Sigmoid colon (tissue), 6 donors: ENCODE measurements at regions not wholly inside any gene's neighbourhood (a gene's known extent, or its start where the extent isn't known, plus 50 kb on each side); places are given as distances from the start of the nearest gene placed in this dataset.
"Not testable (repeated sequence)": the region's sequence is repeated elsewhere in the genome, so short reads cannot be mapped to it uniquely, and the experiment has no call there.

Experiments
- DNase-seq: peaks from one replicate; pipeline ENCODE4 v3.0.0-alpha.2; 2019
- H3K27ac ChIP-seq, 4 donors: fragments of 200-600 bp; sonication (generic); one replicate each; pipeline ENCODE4 v1.5.1; 2016 to 2019; ENCODE audit warnings: mild to moderate bottlenecking in 1 of 4
- H3K27me3 ChIP-seq, 3 donors: fragments of 200-600 bp; sonication (generic); one replicate each; pipeline ENCODE4 v1.5.1; 2019; ENCODE audit warnings: mild to moderate bottlenecking in 1 of 3
- H3K36me3 ChIP-seq, 4 donors: fragments of 200-600 bp; sonication (generic); one replicate each; pipeline ENCODE4 v1.5.1; 2016 to 2019
- H3K4me1 ChIP-seq, 4 donors: fragments of 200-600 bp; sonication (generic); one replicate each; pipeline ENCODE4 v1.5.1; 2017 to 2019
- H3K4me3 ChIP-seq, 4 donors: fragments of 200-600 bp; sonication (generic); one replicate each; pipeline ENCODE4 v1.5.1; 2017 to 2019; ENCODE audit warnings: mild to moderate bottlenecking in 2 of 4, moderate library complexity in 1 of 4
- H3K9me3 ChIP-seq, 4 donors: fragments of 200-600 bp in 3 of 4; sonication (generic) in 3 of 4; one replicate each; pipeline versions ENCODE4 v1.5.1 to v1.6.1; 2013 to 2019
- CTCF ChIP-seq, 4 experiments: fragments of 450-650 bp in 3 of 4; fragments of 200-600 bp in 1 of 4; IDR thresholded peaks; one replicate each; pipeline ENCODE4 v1.5.1; 2016 to 2019; ENCODE audit warnings: antibody characterized with exemption in 4 of 4, mild to moderate bottlenecking in 3 of 4, moderate library complexity in 2 of 4
- EP300 ChIP-seq, 4 donors: sonication (generic); formaldehyde crosslinking; IDR thresholded peaks; one replicate each; pipeline ENCODE4 v1.6.1; 2017; ENCODE audit warnings: antibody characterized with exemption in 4 of 4
- POLR2A ChIP-seq, 2 donors: fragments of 450-650 bp; IDR thresholded peaks; one replicate each; pipeline ENCODE4 v1.6.1; 2016; ENCODE audit warnings: antibody characterized with exemption in 2 of 2, mild to moderate bottlenecking in 2 of 2, moderate library complexity in 2 of 2
- POLR2AphosphoS5 ChIP-seq, 4 donors: sonication (generic); formaldehyde crosslinking; IDR thresholded peaks; one replicate each; pipeline ENCODE4 v1.6.1; 2017; ENCODE audit warnings: antibody characterized with exemption in 4 of 4
- WGBS, 2 donors: extraction: QIAGEN DNeasy Blood & Tissue Kit; methylation state at CpG; one replicate each; pipeline ENCODE4 v1.1.7; 2013; 5-methylcytosine and 5-hydroxymethylcytosine counted together
- intact Hi-C: fragments of 100-400 bp; cut with DNase I; formaldehyde crosslinking; loops from one replicate; pipeline ENCODE4 v1.15.1; 2023
- donor health status: healthy with polysubstance abuse.
- donor health status: healthy.

- no peak overlapping the region for H3K27ac ChIP-seq
- DNase-seq = no peak
- H3K36me3 ChIP-seq = no peaks in the 10 kb centered on the region
- 64 to 74% methylated on average over 3 of the region's 3 CpGs for WGBS, 2 donors
- H3K4me3 ChIP-seq = no peak overlapping the region
- TF ChIP-seq POLR2A (IDR thresholded peaks at IDR 0.05) (no peak), CTCF (IDR thresholded peaks at IDR 0.05) (no peak), POLR2AphosphoS5 (IDR thresholded peaks at IDR 0.05) (no peak), EP300 (IDR thresholded peaks at IDR 0.05) (no peak)
- H3K9me3 ChIP-seq = peaks cover 0 to 4% (median 0%) of the 10 kb centered on the region in 4 donors
- intact Hi-C loops = no loop called here
- H3K4me1 ChIP-seq = no peaks in the 10 kb centered on the region
- H3K27me3 ChIP-seq = peaks cover 0 to 19% (median 0%) of the 10 kb centered on the region in 3 donors
These were observed 71.4 kb upstream of the PRMT8 start for GRCh38 chr12:3419558-3419957.

- Histone ChIP-seq H3K27ac (no peak overlapping the region), H3K27me3 (peaks cover 0 to 19% (median 0%) of the 10 kb centered on the region in 3 donors), H3K36me3 (no peaks in the 10 kb centered on the region), H3K4me1 (no peaks in the 10 kb centered on the region), H3K9me3 (peaks cover 0 to 4% (median 0%) of the 10 kb centered on the region in 4 donors), H3K4me3 (no peak overlapping the region)
- WGBS, 2 donors = 70 to 85% methylated on average over 6 of the region's 6 CpGs
- TF ChIP-seq CTCF (IDR thresholded peaks at IDR 0.05) = no peak
- TF ChIP-seq POLR2A (IDR thresholded peaks at IDR 0.05) = no peak
- TF ChIP-seq POLR2AphosphoS5 (IDR thresholded peaks at IDR 0.05) = no peak
- no peak for TF ChIP-seq EP300 (IDR thresholded peaks at IDR 0.05)
- intact Hi-C loops = no loop called here
- DNase-seq = no peak
These were observed 70.3 kb upstream of the PRMT8 start for GRCh38 chr12:3420693-3421092.

GRCh38 chr12:3421191-3421978, 69.6 kb upstream of the PRMT8 start:
- intact Hi-C loops = no loop called here
- 54 to 81% methylated on average over 13 of the region's 13 CpGs for WGBS, 2 donors
- TF ChIP-seq CTCF (IDR thresholded peaks at IDR 0.05) = no peak
- TF ChIP-seq POLR2A (IDR thresholded peaks at IDR 0.05) = no peak
- TF ChIP-seq EP300 (IDR thresholded peaks at IDR 0.05) = no peak
- TF ChIP-seq POLR2AphosphoS5 (IDR thresholded peaks at IDR 0.05) = no peak
- no peak overlapping the region for H3K27ac ChIP-seq
- peaks cover 0 to 19% (median 0%) of the 10 kb centered on the region in 3 donors for H3K27me3 ChIP-seq
- H3K36me3 ChIP-seq = no peaks in the 10 kb centered on the region
- H3K9me3 ChIP-seq = peaks cover 0 to 4% (median 0%) of the 10 kb centered on the region in 4 donors
- H3K4me3 ChIP-seq = no peak overlapping the region
- no peaks in the 10 kb centered on the region for H3K4me1 ChIP-seq
- no peak for DNase-seq

GRCh38 chr12:3424796-3425195, 66.2 kb upstream of the PRMT8 start:
- intact Hi-C loops, H3K27ac ChIP-seq, H3K4me3 ChIP-seq, H3K36me3 ChIP-seq, H3K9me3 ChIP-seq, H3K4me1 ChIP-seq, DNase-seq: not testable (repeated sequence)
- WGBS, 2 donors = 91 to 94% methylated on average over 7 of the region's 7 CpGs
- peaks cover 0 to 19% (median 0%) of the 10 kb centered on the region in 3 donors for H3K27me3 ChIP-seq

- intact Hi-C loops = no loop called here
- Histone ChIP-seq H3K36me3 (no peaks in the 10 kb centered on the region), H3K27me3 (no peaks in the 10 kb centered on the region), H3K27ac (no peak overlapping the region), H3K4me3 (no peak overlapping the region), H3K9me3 (peaks cover 0 to 4% (median 0%) of the 10 kb centered on the region in 4 donors), H3K4me1 (no peaks in the 10 kb centered on the region)
- WGBS, 2 donors = 67 to 79% methylated on average over 2 of the region's 2 CpGs
- TF ChIP-seq POLR2A (IDR thresholded peaks at IDR 0.05) (no peak), POLR2AphosphoS5 (IDR thresholded peaks at IDR 0.05) (no peak), EP300 (IDR thresholded peaks at IDR 0.05) (no peak)
- no peak for DNase-seq
These were observed 63.0 kb upstream of the PRMT8 start for GRCh38 chr12:3427956-3428355.
